NCI-H2029 treated with DMSO at 0.1 percent for 48 hours (cell line): ENCODE measurements at regions not wholly inside any gene's neighbourhood (a gene's known extent, or its start where the extent isn't known, plus 50 kb on each side); places are given as distances from the start of the nearest gene placed in this dataset.

Experiments used
- DNase-seq: peaks from one replicate; lab custom pipeline; 2025; lab: John Stamatoyannopoulos, UW

DNA sequence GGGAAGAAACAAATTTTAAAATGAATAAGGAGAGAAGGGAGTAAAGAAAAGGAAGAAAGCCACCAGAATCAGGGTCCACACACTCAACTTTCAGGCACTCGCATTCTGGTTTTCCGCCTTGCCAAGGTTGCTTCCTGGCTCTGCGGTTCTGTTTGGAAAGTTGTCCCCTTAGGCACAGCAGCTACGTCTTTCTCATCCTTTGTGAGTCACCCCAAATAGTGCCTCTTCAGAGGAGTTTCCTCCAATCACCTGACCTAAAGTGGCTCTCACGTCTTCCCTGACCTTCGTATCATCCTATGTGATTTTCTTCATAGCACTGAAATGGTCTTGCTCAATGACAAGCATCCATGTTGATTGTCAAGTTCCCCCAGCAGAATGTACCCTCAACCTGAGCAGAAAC, 99.5 kb upstream of the TMCC3 start:
- DNase-seq, result no peak

DNA sequence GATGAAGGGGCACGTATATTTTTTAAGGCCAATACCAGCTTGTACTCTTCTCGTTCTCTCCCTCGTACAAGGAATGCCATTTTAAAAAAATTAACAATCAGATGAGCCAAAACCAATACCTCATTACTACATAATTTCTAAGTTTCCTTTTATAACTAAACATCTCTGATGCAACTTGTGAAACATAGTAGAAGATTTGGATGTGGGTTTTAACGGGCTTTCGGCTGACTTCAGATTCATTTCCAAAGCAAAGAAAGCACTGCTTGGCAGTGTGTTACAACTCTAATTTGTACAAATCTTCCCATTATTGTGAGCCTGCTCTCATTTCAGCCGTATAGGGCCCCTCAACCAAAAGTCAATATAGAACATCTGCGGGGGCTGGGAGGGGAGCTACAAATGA, 99.1 kb upstream of the TMCC3 start:
- no peak for DNase-seq

GRCh38 chr12:94748726-94749421, 98.5 kb upstream of the TMCC3 start:
- DNase-seq, result no peak

DNA sequence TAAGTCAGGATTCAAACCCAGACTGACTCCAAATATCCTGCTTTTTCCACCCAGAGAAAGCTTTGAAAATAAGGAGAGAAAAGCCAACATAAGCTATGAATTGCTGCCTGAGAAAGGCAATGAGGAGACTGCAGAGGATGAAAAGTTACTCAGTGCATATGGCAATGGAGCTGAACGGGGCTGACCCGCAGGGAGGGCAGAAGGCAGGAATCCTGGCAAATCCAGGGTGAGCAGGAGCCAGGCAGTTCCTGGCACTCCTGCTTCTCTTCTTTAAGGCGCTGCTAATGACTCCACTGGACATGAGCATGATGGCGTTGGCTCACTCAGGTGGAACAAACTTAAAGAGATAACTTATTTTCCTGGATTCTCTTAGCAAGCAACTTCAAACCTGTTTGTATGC, 95.2 kb upstream of the TMCC3 start:
- no peak for DNase-seq

GRCh38 chr12:94743174-94743573, 92.8 kb upstream of the TMCC3 start:
- DNase-seq, result no peak

GRCh38 chr12:94740601-94741362, 90.4 kb upstream of the TMCC3 start:
- no peak for DNase-seq

- no peak for DNase-seq
These were observed 86.5 kb upstream of the TMCC3 start for GRCh38 chr12:94736820-94737219.

DNA sequence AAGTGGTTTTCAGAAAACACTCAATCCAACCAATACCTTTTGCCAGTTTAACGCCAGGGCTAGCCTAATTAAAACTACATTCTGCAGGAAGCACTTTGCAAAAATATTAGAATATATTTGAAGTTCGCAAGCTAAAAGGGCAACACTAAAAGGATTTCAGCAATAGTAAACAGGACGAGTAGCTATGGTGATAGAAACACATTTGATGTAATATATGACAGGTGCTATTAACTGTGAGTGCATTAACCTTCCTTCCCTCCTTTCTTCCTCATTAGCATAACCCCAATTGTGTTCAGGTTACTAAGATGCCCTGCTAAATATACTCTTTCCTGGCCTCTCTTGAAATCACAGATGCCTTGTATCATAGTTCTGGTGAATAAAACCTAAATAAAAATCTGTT, 85.6 kb upstream of the TMCC3 start:
- no peak for DNase-seq

DNA sequence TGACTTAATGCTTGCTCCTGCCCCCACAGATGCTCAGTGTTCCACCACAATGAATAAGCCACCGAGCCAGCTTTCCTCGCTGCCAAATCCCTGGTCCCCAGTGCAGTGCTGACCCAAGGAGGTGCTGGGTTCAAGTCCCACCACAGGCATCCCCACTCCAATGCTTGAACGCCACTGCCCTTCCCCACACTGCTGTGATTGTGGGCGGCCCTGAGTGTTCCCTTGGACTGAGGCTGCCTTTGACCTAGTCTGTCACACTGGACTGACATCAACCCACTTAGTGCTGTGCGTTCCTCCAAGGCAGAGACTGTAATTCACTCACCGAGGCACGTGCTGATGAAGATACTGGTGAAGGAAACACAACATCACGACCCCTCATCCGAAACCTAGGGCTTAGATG, 83.4 kb upstream of the TMCC3 start:
- DNase-seq, result no peak

DNA sequence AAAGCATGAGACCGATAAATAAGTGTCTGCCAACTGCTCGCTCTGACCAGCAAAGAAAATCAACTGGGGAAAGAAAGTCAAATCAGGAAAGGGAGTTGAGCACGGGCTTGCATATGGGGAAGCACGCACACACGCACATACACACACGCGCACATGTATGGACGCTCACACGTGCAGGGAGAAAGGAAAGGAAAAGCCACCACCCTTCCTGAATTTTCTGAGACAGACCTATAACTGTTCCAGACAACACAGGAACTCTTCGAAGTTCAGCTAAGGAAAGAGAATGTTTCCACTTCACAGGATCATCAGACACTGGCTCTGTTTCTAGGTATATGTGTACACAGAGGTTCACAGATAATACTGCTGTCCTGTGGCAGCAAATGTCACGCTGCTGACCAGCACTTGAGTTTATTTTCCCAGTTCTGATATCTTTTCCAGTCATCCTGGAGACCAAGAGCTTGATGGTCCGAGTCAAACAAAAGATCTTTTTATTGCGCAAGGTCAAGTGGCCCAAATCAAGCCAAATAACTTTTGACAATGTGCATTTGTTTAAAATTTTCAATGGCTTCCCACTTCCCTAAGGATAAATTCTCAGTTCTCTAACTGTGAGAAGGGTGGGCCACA, 82.1 kb upstream of the TMCC3 start:
- DNase-seq, result no peak

DNA sequence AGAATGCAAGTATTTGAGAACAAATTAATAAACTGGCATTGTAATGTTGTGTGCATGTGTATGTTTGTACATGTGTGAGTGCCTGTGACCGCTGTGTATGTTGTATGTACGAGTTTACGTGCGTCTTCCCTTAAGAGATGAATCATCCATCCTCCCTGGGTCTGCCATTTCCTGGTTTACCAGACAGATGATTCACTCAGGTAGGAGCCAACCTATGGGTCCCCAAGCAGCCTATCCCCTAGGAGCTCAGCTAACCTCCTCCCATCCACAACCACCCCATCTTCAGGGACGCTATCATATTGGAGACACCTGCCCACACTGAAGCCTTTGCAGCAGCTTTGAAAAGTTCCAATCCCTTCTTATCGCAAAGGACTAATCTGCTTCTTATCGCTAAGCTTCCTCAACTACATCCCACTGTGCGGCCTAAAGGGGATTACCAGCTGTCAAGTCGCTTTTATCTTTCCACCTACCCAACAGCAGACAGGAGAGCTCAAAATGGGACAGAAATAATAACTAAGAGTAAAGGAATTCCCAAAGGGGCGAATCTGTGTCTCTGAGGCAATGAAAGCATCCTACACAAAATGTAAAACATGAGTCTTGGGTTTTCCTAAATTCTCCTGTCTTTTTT, 81.5 kb upstream of the TMCC3 start:
- DNase-seq, result no peak

DNA sequence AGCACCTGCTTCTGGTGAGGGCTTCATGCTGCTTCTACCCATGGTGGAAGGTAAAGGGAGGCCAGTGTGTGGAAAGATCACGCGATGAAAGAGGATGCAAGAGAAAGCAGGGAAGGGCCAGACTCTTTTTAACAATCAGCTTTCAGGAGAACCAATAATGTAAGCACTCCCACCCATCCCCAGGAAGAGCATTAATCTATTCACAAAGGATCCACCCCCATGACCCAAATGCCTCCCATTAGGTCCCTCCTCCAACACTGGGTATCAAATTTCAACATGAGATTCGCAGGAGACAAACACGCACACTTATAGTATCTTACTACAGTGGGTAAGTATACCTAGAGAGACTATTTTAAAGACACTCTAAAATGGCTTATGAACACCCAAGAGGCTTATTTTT, 80.5 kb upstream of the TMCC3 start:
- no peak for DNase-seq

DNA sequence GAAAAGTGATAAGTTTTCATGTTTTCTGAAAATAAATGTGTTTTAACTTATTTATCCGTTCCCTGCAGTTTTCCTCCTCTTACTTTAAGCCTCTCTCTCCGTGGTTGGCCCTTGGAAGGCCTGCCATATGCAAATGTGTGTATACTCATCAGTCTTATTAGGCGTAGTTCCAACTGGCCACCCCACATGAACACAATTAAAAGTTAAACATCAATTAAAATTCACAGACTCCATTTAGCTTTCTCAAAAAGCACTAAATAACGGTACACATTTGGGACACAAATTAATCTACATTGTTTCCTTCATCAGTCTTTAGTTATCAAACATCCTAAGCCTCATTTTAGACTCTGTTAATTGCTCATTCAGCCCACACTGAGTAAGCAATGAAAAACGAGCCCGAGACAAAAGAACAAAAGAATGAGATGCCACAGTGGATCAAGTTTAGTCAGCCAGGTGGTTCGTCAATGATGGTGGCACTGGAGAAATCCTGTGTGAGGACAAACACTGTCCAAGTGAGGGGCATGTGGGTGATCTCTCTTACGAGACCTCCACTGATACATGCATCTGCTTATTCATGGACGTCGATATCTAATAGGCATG, 76.0 kb upstream of the TMCC3 start:
- DNase-seq, result no peak

DNA sequence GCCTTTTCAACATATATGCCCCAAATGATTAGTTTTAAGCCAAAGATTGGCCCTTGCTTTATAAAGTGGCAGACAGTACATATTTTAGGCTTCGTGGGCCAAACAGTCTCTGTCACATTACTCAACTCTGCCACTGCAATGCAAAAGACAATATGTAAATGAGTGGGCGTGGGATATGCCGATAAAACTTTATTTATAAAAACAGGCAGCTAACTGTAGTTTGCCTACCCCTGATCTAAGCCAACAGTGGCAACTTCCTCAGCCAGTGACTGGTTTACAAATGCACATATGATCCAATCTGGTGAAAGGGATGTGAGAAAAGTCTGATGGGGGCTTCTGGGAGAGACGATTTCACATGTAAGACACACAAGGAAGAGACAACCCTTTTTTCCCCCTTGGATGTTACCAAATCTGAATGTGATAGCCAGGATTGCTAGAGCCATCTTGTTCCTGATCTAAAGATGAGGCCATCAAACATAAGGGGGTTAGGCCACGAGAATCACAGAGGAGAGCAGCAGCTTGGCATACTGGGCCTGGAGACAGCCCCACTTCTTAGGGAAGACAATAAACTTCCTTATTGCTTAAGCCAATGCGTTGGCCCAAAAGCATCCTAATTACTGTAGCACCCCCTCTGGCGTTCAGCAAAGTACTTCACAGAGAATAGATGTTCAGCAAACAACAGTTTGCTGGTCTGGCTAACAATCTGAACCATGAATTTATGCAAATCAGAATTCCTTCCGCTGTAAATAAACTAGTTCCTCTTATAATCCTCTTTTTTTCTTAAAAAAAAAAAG, 75.2 kb upstream of the TMCC3 start:
- DNase-seq, result no peak

DNA sequence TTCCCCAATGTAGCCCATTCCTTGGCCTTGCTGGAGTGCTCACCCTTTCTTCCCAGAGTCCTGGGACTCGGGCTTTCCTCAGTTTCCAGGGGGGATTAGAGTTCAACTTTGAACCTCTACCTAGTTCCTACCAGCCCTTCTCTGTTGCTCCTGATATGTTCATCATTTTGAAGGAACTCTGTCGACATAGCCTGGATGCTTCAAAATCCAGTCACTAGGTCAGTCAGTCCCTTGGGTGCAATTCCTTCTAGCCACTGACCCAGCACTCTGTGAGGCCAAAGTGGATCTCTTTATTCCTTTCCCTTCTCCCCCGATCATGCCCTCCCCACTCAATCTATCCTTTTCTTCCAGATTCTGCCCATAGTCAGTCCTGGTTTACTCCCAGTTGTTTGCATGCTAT, 72.3 kb upstream of the TMCC3 start:
- DNase-seq, result no peak

GRCh38 chr12:94721173-94721572, 70.8 kb upstream of the TMCC3 start:
- DNase-seq, result no peak

DNA sequence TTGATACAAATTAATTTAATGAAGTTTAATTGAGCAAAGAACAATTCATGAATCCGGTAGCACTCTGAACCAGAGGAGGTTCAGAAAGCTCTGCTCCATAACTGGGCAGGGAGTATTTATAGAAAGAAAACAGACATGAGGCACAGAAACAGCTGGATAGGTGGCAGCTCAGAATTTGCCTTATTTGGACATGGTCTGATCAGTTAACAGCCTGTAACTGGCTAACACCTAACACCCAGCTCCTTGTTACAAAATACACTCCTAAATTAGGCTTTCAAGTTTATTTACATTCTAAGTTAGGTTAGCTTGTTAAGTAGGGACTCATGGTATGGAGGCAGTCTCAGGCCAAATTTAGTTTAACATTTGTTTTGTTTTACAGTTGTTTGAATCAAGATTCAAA, 67.8 kb upstream of the TMCC3 start:
- DNase-seq, result peak; percentile 57

- no peak for DNase-seq
These were observed 67.3 kb upstream of the TMCC3 start for GRCh38 chr12:94717656-94718055.

DNA sequence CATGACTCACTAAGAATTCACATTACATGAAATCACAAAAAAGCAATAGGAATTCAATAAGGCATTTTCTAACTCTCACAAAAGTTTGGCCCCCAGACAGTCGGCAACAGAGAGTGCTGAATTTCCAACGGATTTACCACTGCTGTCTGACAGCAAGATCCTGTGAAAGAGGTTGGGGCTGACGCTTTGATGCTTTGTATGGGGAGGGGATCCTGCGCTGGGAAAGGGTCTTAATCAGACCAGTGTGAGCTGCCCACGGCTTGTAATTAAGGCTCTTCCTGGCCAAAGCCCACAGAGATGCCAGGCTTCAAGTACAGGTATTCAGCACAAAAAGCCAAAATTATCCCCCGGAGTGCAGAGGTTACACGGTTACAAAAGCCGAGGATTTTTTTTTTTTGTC, 66.8 kb upstream of the TMCC3 start:
- no peak for DNase-seq

- no peak for DNase-seq
These were observed 66.0 kb upstream of the TMCC3 start for GRCh38 chr12:94716339-94716738.

DNA sequence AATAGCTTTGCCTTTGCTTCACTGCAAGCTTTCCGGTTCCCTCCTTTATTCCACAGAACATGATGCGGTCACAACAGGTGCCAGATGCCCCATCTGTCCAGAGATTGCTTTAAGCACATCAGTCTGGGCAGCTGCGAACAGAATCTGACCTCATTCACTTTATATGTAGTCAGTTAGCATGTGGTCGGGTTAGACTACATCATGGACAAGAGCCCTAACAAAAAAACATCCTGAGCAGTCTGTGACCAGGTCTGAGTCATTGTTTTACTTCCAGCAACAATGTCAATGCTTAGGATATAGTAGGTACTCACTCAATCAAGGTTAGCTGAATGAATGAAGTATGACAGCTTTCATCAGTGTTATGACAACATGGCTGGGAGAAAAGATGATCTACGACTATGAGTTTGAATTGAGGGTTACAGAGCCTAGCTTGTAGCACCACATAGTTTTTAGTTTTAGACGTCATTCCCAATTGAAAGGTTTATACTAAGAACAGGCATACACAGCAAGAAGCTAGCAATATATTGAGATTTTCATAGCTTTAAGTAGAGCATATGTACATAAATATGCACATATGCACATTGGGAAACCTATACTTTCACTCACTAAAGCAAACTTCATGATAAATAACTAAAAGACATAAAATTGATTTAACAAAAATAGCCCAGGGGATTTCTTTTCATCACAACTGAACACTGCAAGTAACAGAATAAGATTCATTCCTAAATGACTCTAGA, 64.2 kb upstream of the TMCC3 start:
- DNase-seq, result no peak
